ENCODE measurements at regions not wholly inside any gene's neighbourhood (a gene's known extent, or its start where the extent isn't known, plus 50 kb on each side); places are given as distances from the start of the nearest gene placed in this dataset.

DNA sequence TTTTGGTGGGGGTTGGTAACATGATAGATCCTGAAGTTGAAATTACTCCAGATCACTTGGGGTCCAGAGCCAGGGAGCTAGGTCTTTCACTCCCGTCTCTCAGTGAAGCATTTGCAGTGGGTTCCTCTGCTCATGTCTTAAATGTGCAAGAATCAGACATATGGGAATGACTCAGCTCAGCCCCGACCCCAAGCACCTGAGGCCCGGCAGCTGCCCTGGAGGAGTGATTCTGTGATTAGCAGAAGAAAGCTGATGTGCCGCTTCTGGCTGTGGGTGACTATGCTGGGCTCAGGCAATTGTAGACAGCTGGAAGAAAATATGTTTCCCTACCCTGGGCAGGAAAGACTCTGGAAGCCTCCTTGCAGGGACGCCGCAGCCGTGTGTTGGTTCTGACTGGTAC lies 601.7 kb downstream of the NPHP4 start:
- no peak for DNase-seq (ENCODE audit: low spot score)
- Histone ChIP-seq H3K14ac (ENCODE audit: low read length) (no peak overlapping the region), H3K36me3 (replicated peaks in 1 of 2; ENCODE audit: control insufficient read depth in 2 of 2, insufficient read depth in 2 of 2, low read length in 2 of 2) (peaks cover 0 to 1% of the 10 kb centered on the region in 2 donors), H4K8ac (ENCODE audit: low read depth, low read length) (no peak overlapping the region), H3K4me1 (ENCODE audit: control insufficient read depth in 2 of 2, insufficient read depth in 1 of 2, low read depth in 1 of 2, low read length in 2 of 2) (peaks cover 0 to 2% of the 10 kb centered on the region in 2 donors), H4K91ac (ENCODE audit: low read depth, low read length, poor library complexity) (no peak overlapping the region), H3K18ac (ENCODE audit: low read length) (no peak overlapping the region), H2BK120ac (ENCODE audit: low read depth, low read length) (no peak overlapping the region), H2AK5ac (ENCODE audit: low read depth, low read length) (no peak overlapping the region), H3K4me2 (ENCODE audit: insufficient read depth, low read length, poor library complexity, severe bottlenecking) (no peak overlapping the region), H3K23ac (ENCODE audit: low read depth, low read length, poor library complexity) (no peak overlapping the region), H2BK5ac (ENCODE audit: low read length) (no peak overlapping the region), H3K27ac (replicated peaks; ENCODE audit: low read length) (no peak overlapping the region), H3K4me3 (ENCODE audit: low read length in 2 of 2) (no peak overlapping the region), H3K9ac (ENCODE audit: low read depth, low read length, poor library complexity) (no peak overlapping the region), H3K9me3 (replicated peaks in 1 of 2; ENCODE audit: control insufficient read depth in 2 of 2, insufficient read depth in 1 of 2, low read depth in 1 of 2, low read length in 2 of 2) (no peaks in the 10 kb centered on the region), H2AFZ (ENCODE audit: low read length) (no peak overlapping the region), H3K79me1 (ENCODE audit: low read depth, low read length) (peaks cover 2% of the 10 kb centered on the region), H3K27me3 (ENCODE audit: control insufficient read depth in 3 of 3, insufficient read depth in 3 of 3, low read depth in 1 of 3, low read length in 3 of 3) (no peaks in the 10 kb centered on the region), H3K4ac (ENCODE audit: low read length) (no peak overlapping the region), H2BK12ac (ENCODE audit: low read length) (no peak overlapping the region), H2BK15ac (ENCODE audit: low read length) (no peak overlapping the region)
- no CpG with 5 or more reads among the region's 7 CpGs for WGBS, 2 donors (ENCODE audit: extremely low coverage in 2 of 2, insufficient read length in 2 of 2, insufficient replicate concordance in 1 of 2)

- no peak overlapping the region for H3K18ac ChIP-seq (ENCODE audit: low read length)
- H4K91ac ChIP-seq (ENCODE audit: low read depth, low read length, poor library complexity): no peak overlapping the region
- WGBS, 2 donors (ENCODE audit: extremely low coverage in 2 of 2, insufficient read length in 2 of 2, insufficient replicate concordance in 1 of 2): no CpG with 5 or more reads among the region's 16 CpGs
- H3K27me3 ChIP-seq (ENCODE audit: control insufficient read depth in 3 of 3, insufficient read depth in 3 of 3, low read depth in 1 of 3, low read length in 3 of 3): no peaks in the 10 kb centered on the region
- no peak overlapping the region for H4K8ac ChIP-seq (ENCODE audit: low read depth, low read length)
- DNase-seq (ENCODE audit: low spot score): no peak
- H3K79me1 ChIP-seq (ENCODE audit: low read depth, low read length): peaks cover 2% of the 10 kb centered on the region
- H3K4ac ChIP-seq (ENCODE audit: low read length): no peak overlapping the region
- H3K9me3 ChIP-seq (replicated peaks in 1 of 2; ENCODE audit: control insufficient read depth in 2 of 2, insufficient read depth in 1 of 2, low read depth in 1 of 2, low read length in 2 of 2): no peaks in the 10 kb centered on the region
- H3K14ac ChIP-seq (ENCODE audit: low read length): no peak overlapping the region
- no peak overlapping the region for H2BK5ac ChIP-seq (ENCODE audit: low read length)
- no peak overlapping the region for H3K27ac ChIP-seq (replicated peaks; ENCODE audit: low read length)
- no peak overlapping the region for H3K9ac ChIP-seq (ENCODE audit: low read depth, low read length, poor library complexity)
- H3K4me3 ChIP-seq (ENCODE audit: low read length in 2 of 2): no peak overlapping the region
- no peak overlapping the region for H2BK120ac ChIP-seq (ENCODE audit: low read depth, low read length)
- H2AFZ ChIP-seq (ENCODE audit: low read length): no peak overlapping the region
- H3K36me3 ChIP-seq (replicated peaks in 1 of 2; ENCODE audit: control insufficient read depth in 2 of 2, insufficient read depth in 2 of 2, low read length in 2 of 2): peaks cover 0 to 1% of the 10 kb centered on the region in 2 donors
- no peak overlapping the region for H2AK5ac ChIP-seq (ENCODE audit: low read depth, low read length)
- peaks cover 0 to 5% of the 10 kb centered on the region in 2 donors for H3K4me1 ChIP-seq (ENCODE audit: control insufficient read depth in 2 of 2, insufficient read depth in 1 of 2, low read depth in 1 of 2, low read length in 2 of 2)
- H2BK15ac ChIP-seq (ENCODE audit: low read length): no peak overlapping the region
- no peak overlapping the region for H3K23ac ChIP-seq (ENCODE audit: low read depth, low read length, poor library complexity)
- no peak overlapping the region for H2BK12ac ChIP-seq (ENCODE audit: low read length)
- no peak overlapping the region for H3K4me2 ChIP-seq (ENCODE audit: insufficient read depth, low read length, poor library complexity, severe bottlenecking)
These were observed 602.9 kb downstream of the NPHP4 start for GRCh38 chr1:5389101-5389885.

GRCh38 chr1:5388622-5389021 lies 603.6 kb downstream of the NPHP4 start:
- no CpG with 5 or more reads among the region's 6 CpGs for WGBS, 2 donors (ENCODE audit: extremely low coverage in 2 of 2, insufficient read length in 2 of 2, insufficient replicate concordance in 1 of 2)

DNA sequence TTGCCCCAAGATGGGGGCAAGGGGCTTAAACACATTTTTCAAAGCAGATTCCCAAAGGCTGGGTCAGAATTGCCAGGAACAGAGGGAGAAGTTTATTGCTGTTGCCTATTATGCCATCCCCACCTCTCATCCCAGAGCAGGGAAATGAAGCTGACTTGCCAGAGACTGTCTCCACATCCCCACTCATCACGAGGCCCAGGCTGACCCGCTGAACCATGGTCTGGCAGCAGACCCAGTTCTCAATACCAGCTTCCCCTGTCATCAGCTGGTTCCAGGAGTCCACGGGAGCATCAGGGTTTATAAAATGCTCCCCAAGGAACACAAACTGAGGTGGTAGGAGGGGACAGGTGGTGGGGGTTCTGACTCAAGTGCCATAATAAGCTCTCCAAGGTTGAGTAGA lies 605.9 kb downstream of the NPHP4 start:
- Histone ChIP-seq H3K14ac (ENCODE audit: low read length) (no peak overlapping the region), H4K8ac (ENCODE audit: low read depth, low read length) (no peak overlapping the region), H2AK5ac (ENCODE audit: low read depth, low read length) (no peak overlapping the region), H3K27me3 (ENCODE audit: control insufficient read depth in 3 of 3, insufficient read depth in 3 of 3, low read depth in 1 of 3, low read length in 3 of 3) (no peaks in the 10 kb centered on the region), H3K9me3 (replicated peaks in 1 of 2; ENCODE audit: control insufficient read depth in 2 of 2, insufficient read depth in 1 of 2, low read depth in 1 of 2, low read length in 2 of 2) (no peaks in the 10 kb centered on the region), H3K4ac (ENCODE audit: low read length) (no peak overlapping the region), H3K4me3 (ENCODE audit: low read length in 2 of 2) (no peak overlapping the region), H3K27ac (replicated peaks; ENCODE audit: low read length) (no peak overlapping the region), H2BK120ac (ENCODE audit: low read depth, low read length) (no peak overlapping the region), H3K4me1 (ENCODE audit: control insufficient read depth in 2 of 2, insufficient read depth in 1 of 2, low read depth in 1 of 2, low read length in 2 of 2) (peaks cover 0 to 4% of the 10 kb centered on the region in 2 donors), H3K9ac (ENCODE audit: low read depth, low read length, poor library complexity) (no peak overlapping the region), H3K4me2 (ENCODE audit: insufficient read depth, low read length, poor library complexity, severe bottlenecking) (no peak overlapping the region), H2BK12ac (ENCODE audit: low read length) (no peak overlapping the region), H3K23ac (ENCODE audit: low read depth, low read length, poor library complexity) (no peak overlapping the region), H3K79me1 (ENCODE audit: low read depth, low read length) (peaks cover 2% of the 10 kb centered on the region), H2AFZ (ENCODE audit: low read length) (no peak overlapping the region), H4K91ac (ENCODE audit: low read depth, low read length, poor library complexity) (no peak overlapping the region), H2BK15ac (ENCODE audit: low read length) (no peak overlapping the region), H2BK5ac (ENCODE audit: low read length) (no peak overlapping the region), H3K18ac (ENCODE audit: low read length) (no peak overlapping the region), H3K36me3 (replicated peaks in 1 of 2; ENCODE audit: control insufficient read depth in 2 of 2, insufficient read depth in 2 of 2, low read length in 2 of 2) (peaks cover 0 to 1% of the 10 kb centered on the region in 2 donors)
- no CpG with 5 or more reads among the region's 3 CpGs for WGBS, 2 donors (ENCODE audit: extremely low coverage in 2 of 2, insufficient read length in 2 of 2, insufficient replicate concordance in 1 of 2)
- no peak for DNase-seq (ENCODE audit: low spot score)

More at GRCh38 chr1:5388622-5389021, 603.6 kb downstream of the NPHP4 start:
- H3K9me3 ChIP-seq (replicated peaks in 1 of 2; ENCODE audit: control insufficient read depth in 2 of 2, insufficient read depth in 1 of 2, low read depth in 1 of 2, low read length in 2 of 2): no peaks in the 10 kb centered on the region
- H3K18ac ChIP-seq (ENCODE audit: low read length): no peak overlapping the region
- peaks cover 2% of the 10 kb centered on the region for H3K79me1 ChIP-seq (ENCODE audit: low read depth, low read length)
- H3K4ac ChIP-seq (ENCODE audit: low read length): no peak overlapping the region
- H4K91ac ChIP-seq (ENCODE audit: low read depth, low read length, poor library complexity): no peak overlapping the region
- DNase-seq (ENCODE audit: low spot score): no peak
- H3K27ac ChIP-seq (replicated peaks; ENCODE audit: low read length): no peak overlapping the region
- H3K14ac ChIP-seq (ENCODE audit: low read length): no peak overlapping the region
- no peak overlapping the region for H4K8ac ChIP-seq (ENCODE audit: low read depth, low read length)
- H2BK5ac ChIP-seq (ENCODE audit: low read length): no peak overlapping the region
- H3K9ac ChIP-seq (ENCODE audit: low read depth, low read length, poor library complexity): no peak overlapping the region
- H3K4me2 ChIP-seq (ENCODE audit: insufficient read depth, low read length, poor library complexity, severe bottlenecking): no peak overlapping the region
- no peaks in the 10 kb centered on the region for H3K27me3 ChIP-seq (ENCODE audit: control insufficient read depth in 3 of 3, insufficient read depth in 3 of 3, low read depth in 1 of 3, low read length in 3 of 3)
- no peak overlapping the region for H2AFZ ChIP-seq (ENCODE audit: low read length)
- H3K4me3 ChIP-seq (ENCODE audit: low read length in 2 of 2): no peak overlapping the region
- H3K23ac ChIP-seq (ENCODE audit: low read depth, low read length, poor library complexity): no peak overlapping the region
- H2AK5ac ChIP-seq (ENCODE audit: low read depth, low read length): no peak overlapping the region
- H2BK120ac ChIP-seq (ENCODE audit: low read depth, low read length): no peak overlapping the region
- peaks cover 0 to 5% of the 10 kb centered on the region in 2 donors for H3K4me1 ChIP-seq (ENCODE audit: control insufficient read depth in 2 of 2, insufficient read depth in 1 of 2, low read depth in 1 of 2, low read length in 2 of 2)
- no peak overlapping the region for H2BK12ac ChIP-seq (ENCODE audit: low read length)
- H3K36me3 ChIP-seq (replicated peaks in 1 of 2; ENCODE audit: control insufficient read depth in 2 of 2, insufficient read depth in 2 of 2, low read length in 2 of 2): peaks cover 0 to 1% of the 10 kb centered on the region in 2 donors
- no peak overlapping the region for H2BK15ac ChIP-seq (ENCODE audit: low read length)
